Body of pancreas (tissue), 4 donors: ENCODE measurements at regions not wholly inside any gene's neighbourhood (a gene's known extent, or its start where the extent isn't known, plus 50 kb on each side); places are given as distances from the start of the nearest gene placed in this dataset.

Experiments
- CTCF ChIP-seq, 7 experiments: fragments of 450-650 bp in 4 of 7; fragments of 200-600 bp in 3 of 7; sonication (generic) in 3 of 7; IDR thresholded peaks; one replicate each; pipeline ENCODE4 v1.5.1; 2016 to 2019; ENCODE audit warnings: antibody characterized with exemption in 7 of 7
- POLR2A ChIP-seq, 3 donors: fragments of 450-650 bp; IDR thresholded peaks; one replicate each; pipeline ENCODE4 v1.6.1; 2016; ENCODE audit warnings: antibody characterized with exemption in 3 of 3, mild to moderate bottlenecking in 2 of 3

GRCh38 chr10:37488792-37489657, 363.6 kb downstream of the ANKRD30A start:
- no peak for TF ChIP-seq CTCF (IDR thresholded peaks at IDR 0.05)
- no peak for TF ChIP-seq POLR2A (IDR thresholded peaks at IDR 0.05)
